Adrenal gland (tissue), 5 donors: ENCODE measurements at regions not wholly inside any gene's neighbourhood (a gene's known extent, or its start where the extent isn't known, plus 50 kb on each side); places are given as distances from the start of the nearest gene placed in this dataset.

Experiments used
- CTCF ChIP-seq, 6 experiments: fragments of 450-650 bp in 4 of 6; fragments of 200-600 bp in 2 of 6; sonication (generic) in 1 of 6; IDR thresholded peaks; 1 replicate in 5 of 6; 2 replicates in 1 of 6; pipeline versions ENCODE4 v1.5.1 to v1.8.0; 2016 to 2021; ENCODE audit warnings: antibody characterized with exemption in 6 of 6, mild to moderate bottlenecking in 2 of 6, moderate library complexity in 1 of 6
- POLR2A ChIP-seq, 2 donors: fragments of 450-650 bp; IDR thresholded peaks; one replicate each; pipeline ENCODE4 v1.6.1; 2017; ENCODE audit warnings: antibody characterized with exemption in 2 of 2, mild to moderate bottlenecking in 2 of 2, moderate library complexity in 1 of 2
- donor health status: DM: no; HTN: no; CAD: no.

GRCh38 chr9:86802900-86803673 is 144.2 kb downstream of the GAS1 start:
- TF ChIP-seq CTCF (IDR thresholded peaks at IDR 0.05) (no peak), POLR2A (IDR thresholded peaks at IDR 0.05) (no peak)
